ENCODE measurements at regions not wholly inside any gene's neighbourhood (a gene's known extent, or its start where the extent isn't known, plus 50 kb on each side); places are given as distances from the start of the nearest gene placed in this dataset.

DNA sequence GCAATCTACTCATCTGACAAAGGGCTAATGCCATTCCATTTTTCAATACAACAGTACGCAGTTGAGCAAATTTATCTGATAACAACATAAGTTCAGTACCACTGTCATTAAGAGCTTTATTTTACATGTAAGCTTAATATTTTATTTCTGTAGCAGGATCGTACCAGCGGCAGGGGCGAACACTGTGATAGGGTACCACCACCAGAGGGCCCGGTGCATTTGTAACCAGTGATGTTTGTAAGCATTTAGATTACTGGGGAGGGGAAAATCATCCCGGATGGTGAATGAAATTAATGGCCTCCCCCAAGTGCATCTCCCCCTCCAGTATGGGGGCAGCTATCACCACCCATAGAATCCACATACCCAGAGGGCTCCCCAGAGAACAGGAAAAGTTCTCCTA, 179.0 kb downstream of the ADGRA3 start:
- no peaks in the 10 kb centered on the region for H3K27me3 Mint-ChIP-seq (ENCODE audit: low read depth)
- DNase-seq (ENCODE audit: low spot score in 2 of 2, unreplicated experiment in 2 of 2), result no peak

DNA sequence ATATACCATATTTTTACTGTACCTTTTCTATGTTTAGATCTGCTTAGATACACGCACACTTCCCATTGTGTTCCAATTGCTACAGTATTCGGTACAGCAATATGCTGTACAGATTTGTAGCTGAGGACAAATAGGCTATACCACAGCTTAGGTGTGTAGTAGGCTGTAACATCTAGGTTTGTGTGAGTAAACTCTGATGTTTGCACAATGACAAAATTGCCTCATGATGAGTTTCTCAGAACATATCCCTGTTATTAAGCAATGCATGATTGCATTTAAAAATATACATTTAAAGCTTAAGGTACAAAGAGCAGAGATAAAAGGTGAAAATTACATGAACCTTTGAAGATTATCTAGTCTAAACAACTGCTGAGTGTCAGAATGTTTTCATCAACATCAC, 181.7 kb downstream of the ADGRA3 start:
- TF ChIP-seq, protein P1, sequence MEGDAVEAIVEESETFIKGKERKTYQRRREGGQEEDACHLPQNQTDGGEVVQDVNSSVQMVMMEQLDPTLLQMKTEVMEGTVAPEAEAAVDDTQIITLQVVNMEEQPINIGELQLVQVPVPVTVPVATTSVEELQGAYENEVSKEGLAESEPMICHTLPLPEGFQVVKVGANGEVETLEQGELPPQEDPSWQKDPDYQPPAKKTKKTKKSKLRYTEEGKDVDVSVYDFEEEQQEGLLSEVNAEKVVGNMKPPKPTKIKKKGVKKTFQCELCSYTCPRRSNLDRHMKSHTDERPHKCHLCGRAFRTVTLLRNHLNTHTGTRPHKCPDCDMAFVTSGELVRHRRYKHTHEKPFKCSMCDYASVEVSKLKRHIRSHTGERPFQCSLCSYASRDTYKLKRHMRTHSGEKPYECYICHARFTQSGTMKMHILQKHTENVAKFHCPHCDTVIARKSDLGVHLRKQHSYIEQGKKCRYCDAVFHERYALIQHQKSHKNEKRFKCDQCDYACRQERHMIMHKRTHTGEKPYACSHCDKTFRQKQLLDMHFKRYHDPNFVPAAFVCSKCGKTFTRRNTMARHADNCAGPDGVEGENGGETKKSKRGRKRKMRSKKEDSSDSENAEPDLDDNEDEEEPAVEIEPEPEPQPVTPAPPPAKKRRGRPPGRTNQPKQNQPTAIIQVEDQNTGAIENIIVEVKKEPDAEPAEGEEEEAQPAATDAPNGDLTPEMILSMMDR (IDR thresholded peaks at IDR 0.05; ENCODE audit: unreplicated experiment), result no peak
- H3K4me1 Mint-ChIP-seq, result peaks cover 4% of the 10 kb centered on the region
- H3K36me3 Mint-ChIP-seq, result peaks cover 4% of the 10 kb centered on the region
- DNase-seq (ENCODE audit: low spot score in 2 of 2, unreplicated experiment in 2 of 2), result no peak
- H3K27ac Mint-ChIP-seq, result no peak overlapping the region
- H3K4me3 Mint-ChIP-seq, result no peak overlapping the region
- peaks cover 5% of the 10 kb centered on the region for H3K9me3 Mint-ChIP-seq
- no peaks in the 10 kb centered on the region for H3K27me3 Mint-ChIP-seq (ENCODE audit: low read depth)

More for the DNA sequence above, 179.0 kb downstream of the ADGRA3 start:
- no peak overlapping the region for H3K27ac Mint-ChIP-seq
- H3K9me3 Mint-ChIP-seq, result peaks cover 5% of the 10 kb centered on the region
- H3K4me1 Mint-ChIP-seq, result peaks cover 4% of the 10 kb centered on the region
- no peak overlapping the region for H3K4me3 Mint-ChIP-seq
- TF ChIP-seq, protein P1 (IDR thresholded peaks at IDR 0.05; ENCODE audit: unreplicated experiment), result no peak
- peaks cover 7% of the 10 kb centered on the region for H3K36me3 Mint-ChIP-seq

DNA sequence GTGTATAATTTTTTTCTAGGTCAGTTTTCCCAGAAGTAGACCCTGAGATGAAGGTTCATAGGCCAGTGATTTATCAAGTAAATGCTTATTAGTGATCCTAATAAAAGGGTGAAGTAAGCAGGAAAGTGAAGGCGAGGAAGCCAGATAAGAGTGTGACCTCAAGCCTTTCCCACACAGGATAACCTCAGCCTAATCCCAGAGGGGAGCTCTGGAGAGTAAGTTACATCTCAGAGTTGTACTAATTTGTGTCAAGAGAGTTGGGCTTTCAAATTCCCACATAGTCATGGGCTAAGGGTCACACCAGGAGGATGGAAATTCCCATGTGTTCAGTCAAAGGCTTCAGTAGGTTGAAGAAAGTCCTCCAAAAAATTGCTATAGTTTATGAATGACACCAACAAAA, 191.4 kb downstream of the ADGRA3 start:
- TF ChIP-seq, protein P1 (IDR thresholded peaks at IDR 0.05; ENCODE audit: unreplicated experiment), result no peak
- Mint-ChIP-seq H3K4me3 (no peak overlapping the region), H3K27ac (no peak overlapping the region), H3K36me3 (peaks cover 6% of the 10 kb centered on the region), H3K9me3 (peaks cover 4% of the 10 kb centered on the region), H3K27me3 (ENCODE audit: low read depth) (no peaks in the 10 kb centered on the region), H3K4me1 (no peaks in the 10 kb centered on the region)
- no peak for DNase-seq (ENCODE audit: low spot score in 2 of 2, unreplicated experiment in 2 of 2)

DNA sequence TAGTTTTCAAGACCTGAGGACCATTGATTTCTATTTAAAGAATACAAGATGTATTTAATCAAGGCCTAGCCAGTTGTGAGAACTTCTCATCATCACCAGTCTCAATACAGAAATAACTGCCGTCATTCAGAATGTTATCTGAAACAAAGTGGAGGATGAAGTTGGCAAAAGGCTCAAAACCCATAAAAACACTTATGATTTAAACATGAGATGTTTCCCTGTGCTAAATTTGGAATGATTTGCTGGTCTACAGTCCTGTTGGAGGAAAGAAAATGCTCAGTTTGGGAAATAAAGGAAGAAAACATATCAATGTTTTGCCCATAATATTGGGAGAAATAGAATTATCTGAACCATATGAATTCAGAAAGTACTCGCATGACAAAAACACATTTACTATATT, 192.2 kb downstream of the ADGRA3 start:
- DNase-seq (ENCODE audit: low spot score in 2 of 2, unreplicated experiment in 2 of 2), result no peak
- Mint-ChIP-seq H3K4me3 (no peak overlapping the region), H3K9me3 (no peaks in the 10 kb centered on the region), H3K4me1 (no peaks in the 10 kb centered on the region), H3K27ac (no peak overlapping the region), H3K27me3 (ENCODE audit: low read depth) (no peaks in the 10 kb centered on the region), H3K36me3 (peaks cover under 1% of the 10 kb centered on the region)
- TF ChIP-seq, protein P1 (IDR thresholded peaks at IDR 0.05; ENCODE audit: unreplicated experiment), result no peak

DNA sequence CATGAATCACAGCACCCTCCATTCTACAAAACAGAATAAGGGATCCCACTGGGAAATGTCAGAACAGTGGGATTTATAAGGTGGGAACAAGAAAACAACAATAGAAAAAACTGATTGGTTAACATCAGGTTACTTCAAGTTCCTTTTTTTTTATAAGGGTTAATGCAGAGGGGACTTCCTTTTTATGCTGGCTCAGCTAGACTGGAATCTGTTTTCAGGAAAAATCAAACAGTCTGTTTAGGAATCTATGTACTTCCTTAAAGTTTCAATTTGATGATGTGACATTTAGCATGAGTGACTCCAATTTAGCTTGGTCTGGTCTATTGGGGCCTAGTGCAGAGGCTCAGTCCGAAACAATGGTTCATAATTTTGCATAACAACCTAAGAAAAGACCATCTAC, 192.9 kb downstream of the ADGRA3 start:
- TF ChIP-seq, protein P1 (IDR thresholded peaks at IDR 0.05; ENCODE audit: unreplicated experiment), result no peak
- Mint-ChIP-seq H3K9me3 (no peaks in the 10 kb centered on the region), H3K27ac (no peak overlapping the region), H3K27me3 (ENCODE audit: low read depth) (no peaks in the 10 kb centered on the region), H3K36me3 (no peaks in the 10 kb centered on the region), H3K4me1 (no peaks in the 10 kb centered on the region), H3K4me3 (no peak overlapping the region)
- no peak for DNase-seq (ENCODE audit: low spot score in 2 of 2, unreplicated experiment in 2 of 2)

DNA sequence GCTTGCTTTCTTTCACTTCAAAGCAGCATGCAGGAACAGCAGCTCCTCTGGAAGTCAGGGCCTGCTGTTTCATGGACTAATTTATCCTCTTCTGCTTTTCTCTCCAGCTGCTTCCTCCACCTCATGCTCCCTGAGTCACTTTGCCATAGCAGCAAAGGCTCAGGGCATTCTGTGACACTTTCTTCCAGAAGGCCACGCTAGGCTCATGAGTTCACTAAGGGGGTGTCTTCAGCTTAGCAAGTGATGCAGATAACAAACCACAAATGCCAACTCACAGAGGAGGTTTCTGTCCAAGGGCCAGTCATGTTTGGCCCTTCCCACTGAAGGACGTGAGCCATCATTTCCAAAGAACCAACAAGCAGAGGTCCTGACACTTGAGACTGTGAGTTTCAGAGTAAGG, 200.2 kb downstream of the ADGRA3 start:
- no peak for DNase-seq (ENCODE audit: low spot score in 2 of 2, unreplicated experiment in 2 of 2)
- H3K36me3 Mint-ChIP-seq, result no peaks in the 10 kb centered on the region
- H3K4me1 Mint-ChIP-seq, result no peaks in the 10 kb centered on the region
- TF ChIP-seq, protein P1 (IDR thresholded peaks at IDR 0.05; ENCODE audit: unreplicated experiment), result no peak
- H3K9me3 Mint-ChIP-seq, result no peaks in the 10 kb centered on the region
- H3K27ac Mint-ChIP-seq, result no peak overlapping the region
- H3K27me3 Mint-ChIP-seq (ENCODE audit: low read depth), result no peaks in the 10 kb centered on the region
- no peak overlapping the region for H3K4me3 Mint-ChIP-seq

Measured in mesothelial cell of epicardium (in vitro differentiated cells).